Neural cell (in vitro differentiated cells): ENCODE measurements at regions not wholly inside any gene's neighbourhood (a gene's known extent, or its start where the extent isn't known, plus 50 kb on each side); places are given as distances from the start of the nearest gene placed in this dataset.

Experiments used
- H2AFZ ChIP-seq: fragments of 200-600, 300-800 bp; sonication (generic), shearing (Covaris generic); 2 replicates; pipeline ENCODE4 v1.6.0; 2014; ENCODE audit warnings: low read depth, mild to moderate bottlenecking, antibody characterized with exemption, low read length, moderate library complexity
- H3F3A ChIP-seq: fragments of 200-600 bp; shearing (Covaris generic); 2 replicates; pipeline ENCODE4 v1.6.1; 2016; ENCODE audit warnings: mild to moderate bottlenecking, moderate library complexity, mixed read lengths, antibody characterized with exemption, low read length; ENCODE audit not compliant: insufficient read depth, poor library complexity, severe bottlenecking
- H3K27ac ChIP-seq: fragments of 200-600, 300-800 bp; sonication (generic), shearing (Covaris generic); 2 replicates; pipeline ENCODE4 v1.5.1; 2014; ENCODE audit warnings: mild to moderate bottlenecking, low read length, moderate library complexity
- H3K27me3 ChIP-seq: fragments of 300-800, 200-600 bp; sonication (generic), shearing (Covaris generic); 2 replicates; pipeline ENCODE4 v1.6.0; 2014; ENCODE audit warnings: mild to moderate bottlenecking, low read depth, low read length, moderate library complexity; ENCODE audit not compliant: insufficient read depth
- H3K36me3 ChIP-seq: fragments of 300-800, 200-600 bp; sonication (generic), shearing (Covaris generic); 2 replicates; pipeline ENCODE4 v1.5.1; 2014; ENCODE audit warnings: mild to moderate bottlenecking, antibody characterized with exemption, low read length, moderate library complexity; ENCODE audit not compliant: insufficient read depth
- H3K4me2 ChIP-seq: fragments of 300-800, 200-600 bp; sonication (generic), shearing (Covaris generic); 2 replicates; pipeline ENCODE4 v1.6.0; 2014; ENCODE audit warnings: mild to moderate bottlenecking, low read length
- H3K4me3 ChIP-seq: fragments of 300-800, 200-600 bp; sonication (generic), shearing (Covaris generic); 2 replicates; pipeline ENCODE4 v1.5.1; 2014; ENCODE audit warnings: mild to moderate bottlenecking, low read length, moderate library complexity
- H3K79me2 ChIP-seq: fragments of 200-600 bp; shearing (Covaris generic); replicated peaks from 2 replicates; pipeline ENCODE4 v1.6.0; 2014; ENCODE audit warnings: mild to moderate bottlenecking, low read length, moderate library complexity; ENCODE audit not compliant: insufficient read depth
- H3K9ac ChIP-seq: fragments of 300-800, 200-600 bp; sonication (generic), shearing (Covaris generic); 2 replicates; pipeline ENCODE4 v1.6.1; 2016; ENCODE audit warnings: mild to moderate bottlenecking, low read length, mixed read lengths
- H3K9me2 ChIP-seq: fragments of 200-600 bp; shearing (Covaris generic); 2 replicates; pipeline ENCODE4 v1.6.1; 2016; ENCODE audit warnings: mild to moderate bottlenecking, low read length, mixed read lengths; ENCODE audit not compliant: insufficient read depth
- H3K9me3 ChIP-seq: fragments of 200-600, 300-800 bp; sonication (generic), shearing (Covaris generic); 2 replicates; pipeline ENCODE4 v1.6.1; 2016; ENCODE audit warnings: mild to moderate bottlenecking, mixed run types, low read length, moderate library complexity, mixed read lengths
- H4K20me1 ChIP-seq: fragments of 200-600 bp; shearing (Covaris generic); 2 replicates; pipeline ENCODE4 v1.6.1; 2016; ENCODE audit warnings: mild to moderate bottlenecking, mixed run types; ENCODE audit not compliant: insufficient read depth
- CTCF ChIP-seq: fragments of 450-650 bp; IDR thresholded peaks from 2 replicates; pipeline ENCODE4 v1.5.1; 2014; ENCODE audit warnings: antibody characterized with exemption, mild to moderate bottlenecking, moderate library complexity; ENCODE audit not compliant: poor library complexity, severe bottlenecking
- EP300 ChIP-seq: fragments of 450-650 bp; conservative IDR thresholded peaks from 2 replicates; pipeline ENCODE4 v1.6.1; 2014; ENCODE audit warnings: antibody characterized with exemption, mild to moderate bottlenecking, moderate library complexity; ENCODE audit not compliant: poor library complexity, severe bottlenecking
- EZH2 ChIP-seq: fragments of 200-600, 300-800 bp; shearing (Covaris generic), sonication (generic); IDR thresholded peaks from 2 replicates; pipeline ENCODE4 v1.6.1; 2014; ENCODE audit warnings: antibody characterized with exemption, low read length, borderline replicate concordance, mild to moderate bottlenecking; ENCODE audit not compliant: insufficient read depth, poor library complexity, severe bottlenecking
- MXI1 ChIP-seq: fragments of 450-650 bp; conservative IDR thresholded peaks from 2 replicates; pipeline ENCODE4 v1.6.1; 2014; ENCODE audit warnings: antibody characterized with exemption, mild to moderate bottlenecking; ENCODE audit not compliant: poor library complexity, severe bottlenecking
- POLR2AphosphoS5 ChIP-seq: IDR thresholded peaks from 2 replicates; pipeline ENCODE4 v1.6.1; 2012
- RAD21 ChIP-seq: fragments of 450-650 bp; conservative IDR thresholded peaks from 2 replicates; pipeline ENCODE4 v1.6.1; 2014; ENCODE audit warnings: antibody characterized with exemption, mild to moderate bottlenecking, moderate library complexity
- REST ChIP-seq: IDR thresholded peaks from 2 replicates; pipeline ENCODE4 v1.6.1; 2012; ENCODE audit warnings: borderline replicate concordance
- SMC3 ChIP-seq: fragments of 450-650 bp; conservative IDR thresholded peaks from 2 replicates; pipeline ENCODE4 v1.6.1; 2014; ENCODE audit warnings: antibody characterized with exemption, mild to moderate bottlenecking, moderate library complexity; ENCODE audit not compliant: poor library complexity
- TAF1 ChIP-seq: IDR thresholded peaks from 2 replicates; pipeline ENCODE4 v1.6.1; 2012; ENCODE audit warnings: low read depth

- Histone ChIP-seq H3K79me2 (no peaks in the 10 kb centered on the region), H3K36me3 (no peaks in the 10 kb centered on the region), H3K27ac (no peak overlapping the region), H3K27me3 (no peaks in the 10 kb centered on the region), H3K9me3 (no peaks in the 10 kb centered on the region), H3K4me3 (no peak overlapping the region), H3K4me2 (no peak overlapping the region), H3F3A (no peaks in the 10 kb centered on the region), H2AFZ (no peak overlapping the region), H3K9me2 (no peaks in the 10 kb centered on the region), H3K9ac (no peak overlapping the region), H4K20me1 (no peaks in the 10 kb centered on the region)
- TF ChIP-seq EZH2 (no peak), REST (no peak), MXI1 (no peak), SMC3 (no peak), POLR2AphosphoS5 (no peak), CTCF (no peak), TAF1 (no peak), RAD21 (no peak), EP300 (no peak)
Measured at GRCh38 chr2:198479065-198479464, 674.7 kb downstream of the PLCL1 start.

GRCh38 chr2:198478361-198478760 is 674.0 kb downstream of the PLCL1 start:
- H3K27ac ChIP-seq, result no peak overlapping the region
- H3K79me2 ChIP-seq, result no peaks in the 10 kb centered on the region
- no peak for TF ChIP-seq EZH2
- TF ChIP-seq CTCF, result no peak
- no peak for TF ChIP-seq RAD21
- TF ChIP-seq SMC3, result no peak
- no peak for TF ChIP-seq REST
- no peak for TF ChIP-seq TAF1
- no peak for TF ChIP-seq EP300
- no peak for TF ChIP-seq POLR2AphosphoS5
- TF ChIP-seq MXI1, result no peak
- H3K36me3 ChIP-seq, result no peaks in the 10 kb centered on the region
- no peaks in the 10 kb centered on the region for H3F3A ChIP-seq
- H3K9me3 ChIP-seq, result no peaks in the 10 kb centered on the region
- no peak overlapping the region for H3K4me3 ChIP-seq
- H4K20me1 ChIP-seq, result no peaks in the 10 kb centered on the region
- no peak overlapping the region for H3K4me2 ChIP-seq
- H3K9me2 ChIP-seq, result no peaks in the 10 kb centered on the region
- H3K27me3 ChIP-seq, result no peaks in the 10 kb centered on the region
- H2AFZ ChIP-seq, result no peak overlapping the region
- H3K9ac ChIP-seq, result no peak overlapping the region
